H1 (cell line): ENCODE measurements at regions not wholly inside any gene's neighbourhood (a gene's known extent, or its start where the extent isn't known, plus 50 kb on each side); places are given as distances from the start of the nearest gene placed in this dataset.

Source experiments
- ASH2L ChIP-seq: fragments of 200-600, 300-600 bp; sonication (generic); IDR thresholded peaks from one replicate; pipeline ENCODE4 v1.7.1; 2017; ENCODE audit warnings: low read length
- CBX5 ChIP-seq: fragments of 300-800, 300-1000 bp; sonication (generic); IDR thresholded peaks from 2 replicates; pipeline ENCODE4 v1.7.1; 2016; ENCODE audit warnings: antibody characterized with exemption, low read length, low read depth
- CTCF ChIP-seq, 3 experiments: IDR thresholded peaks; 1 replicate in 2 of 3; 2 replicates in 1 of 3; pipeline versions ENCODE4 v1.5.1 to v1.6.1; 2011; ENCODE audit warnings: low read length in 3 of 3, mild to moderate bottlenecking in 3 of 3, inconsistent platforms in 2 of 3, low read depth in 1 of 3, moderate library complexity in 1 of 3; ENCODE audit not compliant: insufficient read depth in 1 of 3; ENCODE audit errors: control extremely low read depth in 1 of 3
- EZH2 ChIP-seq: fragments of 200-600 bp; sonication (generic); IDR thresholded peaks from 2 replicates; pipeline ENCODE4 v1.7.1; 2012; ENCODE audit warnings: low read depth, mild to moderate bottlenecking, moderate library complexity, low read length, inconsistent platforms; ENCODE audit not compliant: severe bottlenecking
- GABPA ChIP-seq: IDR thresholded peaks from 2 replicates; pipeline ENCODE4 v1.6.1; 2011; ENCODE audit warnings: mild to moderate bottlenecking, low read length, moderate library complexity, borderline replicate concordance; ENCODE audit not compliant: insufficient read depth
- POLR2A ChIP-seq, 2 experiments: IDR thresholded peaks; 1 replicate in 1 of 2; 2 replicates in 1 of 2; pipeline ENCODE4 v1.6.1; 2011; ENCODE audit warnings: low read depth in 2 of 2, low read length in 2 of 2, mild to moderate bottlenecking in 2 of 2; ENCODE audit errors: control extremely low read depth in 1 of 2
- RFX5 ChIP-seq: IDR thresholded peaks from 2 replicates; pipeline ENCODE4 v1.6.1; 2011; ENCODE audit warnings: low read depth, low read length, improper control_type of control experiment, borderline replicate concordance
- TAF7 ChIP-seq: optimal IDR thresholded peaks from 2 replicates; pipeline ENCODE3; 2011; ENCODE audit warnings: low read depth, mild to moderate bottlenecking, inconsistent platforms, low read length, moderate library complexity, borderline replicate concordance
- ZNF274 ChIP-seq: IDR thresholded peaks from 2 replicates; pipeline ENCODE4 v1.7.0; 2012; ENCODE audit warnings: low read length, borderline replicate concordance; ENCODE audit errors: extremely low read depth

DNA sequence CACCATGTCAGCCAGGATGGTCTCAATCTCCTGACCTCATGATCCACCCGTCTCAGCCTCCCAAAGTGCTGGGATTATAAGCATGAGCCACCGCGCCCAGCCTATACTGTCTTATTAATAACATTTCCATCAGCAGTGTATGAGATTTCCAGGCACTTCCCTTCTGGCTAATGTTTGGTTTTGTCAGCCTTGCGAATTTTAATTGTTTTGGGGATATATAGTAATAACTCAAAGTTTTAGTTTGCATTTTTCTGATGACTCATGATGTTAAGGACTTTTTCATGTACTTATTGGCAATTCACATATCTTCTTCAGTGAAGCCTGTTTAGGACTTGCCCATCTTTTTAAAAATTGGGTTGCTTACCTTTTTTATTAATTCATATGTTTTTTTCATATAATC is 76.0 kb downstream of the TMEM270 start:
- TF ChIP-seq TAF7: no peak
- TF ChIP-seq GABPA: no peak
- no peak for TF ChIP-seq POLR2A (IDR thresholded peaks at IDR 0.05; ENCODE audit: control extremely low read depth in 1 of 2, low read depth in 2 of 2, low read length in 2 of 2)
- TF ChIP-seq RFX5: no peak
- TF ChIP-seq CTCF (IDR thresholded peaks at IDR 0.05; ENCODE audit: control extremely low read depth in 1 of 3, insufficient read depth in 1 of 3, low read depth in 1 of 3, low read length in 3 of 3): no peak
- no peak for TF ChIP-seq EZH2
- no peak for TF ChIP-seq ZNF274
- no peak for TF ChIP-seq ASH2L
- no peak for TF ChIP-seq CBX5
